IMR-90 (cell line): ENCODE measurements at regions not wholly inside any gene's neighbourhood (a gene's known extent, or its start where the extent isn't known, plus 50 kb on each side); places are given as distances from the start of the nearest gene placed in this dataset.

Experiments used
- ATAC-seq: fragments of 200-7000 bp; cut with Tn5 transposase; 2 replicates; pipeline ENCODE4 v1.9.1; 2020; ENCODE audit warnings: low read depth, mild to moderate bottlenecking, moderate library complexity
- BruUV-seq: library from RNA; stranded (reverse); fragments of 400-500 nt; replicated peaks from 2 replicates; lab custom pipeline; 2021; lab: Mats Ljungman, UMichigan
- CTCF ChIA-PET: fragments of 300-600 bp; formaldehyde crosslinking; extraction: SDS; loops from one replicate; lab custom pipeline; 2021; ENCODE audit warnings: antibody characterized with exemption; lab: Yijun Ruan, JAX
- POLR2A ChIA-PET: fragments of 300-600 bp; sonication (Branson Sonifier 250); formaldehyde crosslinking; loops from one replicate; lab custom pipeline; 2022; ENCODE audit warnings: antibody characterized with exemption; ENCODE audit not compliant: unreplicated experiment; lab: Charles Lee
- DNase-seq: peaks from one replicate; pipeline ENCODE4 v3.0.0; 2013
- H2AFZ ChIP-seq: replicated peaks from 2 replicates; pipeline ENCODE3; 2013; ENCODE audit warnings: low read length, mild to moderate bottlenecking; ENCODE audit not compliant: poor library complexity
- H2AK5ac ChIP-seq: 2 replicates; pipeline ENCODE4 v1.6.1; 2013; ENCODE audit warnings: low read depth, low read length, inconsistent platforms
- H2AK9ac ChIP-seq: replicated peaks from 2 replicates; pipeline ENCODE3; 2013; ENCODE audit warnings: mild to moderate bottlenecking, low read depth, low read length, moderate library complexity; ENCODE audit not compliant: poor library complexity
- H2BK120ac ChIP-seq: 2 replicates; pipeline ENCODE4 v1.6.1; 2013; ENCODE audit warnings: low read depth, low read length, inconsistent platforms
- H2BK15ac ChIP-seq: 3 replicates; pipeline ENCODE4 v1.6.1; 2013; ENCODE audit warnings: low read depth, low read length, inconsistent platforms
- H2BK20ac ChIP-seq: 2 replicates; pipeline ENCODE4 v1.6.1; 2013; ENCODE audit warnings: low read depth, mild to moderate bottlenecking, inconsistent platforms, low read length, moderate library complexity
- H2BK5ac ChIP-seq: 2 replicates; pipeline ENCODE4 v1.6.1; 2013; ENCODE audit warnings: mild to moderate bottlenecking, low read depth, low read length, inconsistent platforms; ENCODE audit not compliant: poor library complexity, severe bottlenecking
- H3K14ac ChIP-seq: replicated peaks from 2 replicates; pipeline ENCODE4 v1.6.1; 2013; ENCODE audit warnings: low read depth, low read length, inconsistent platforms
- H3K18ac ChIP-seq: 2 replicates; pipeline ENCODE4 v1.6.1; 2013; ENCODE audit warnings: low read depth, low read length, control low read depth
- H3K23ac ChIP-seq: 2 replicates; pipeline ENCODE4 v1.6.1; 2013; ENCODE audit warnings: low read depth, low read length, inconsistent platforms
- H3K27ac ChIP-seq: 2 replicates; pipeline ENCODE4 v1.5.1; 2013; ENCODE audit warnings: mild to moderate bottlenecking, control low read depth, low read length; ENCODE audit not compliant: insufficient read depth
- H3K27me3 ChIP-seq: 2 replicates; pipeline ENCODE4 v1.6.1; 2013; ENCODE audit warnings: low read length; ENCODE audit not compliant: control insufficient read depth, insufficient read depth
- H3K36me3 ChIP-seq: 2 replicates; pipeline ENCODE4 v1.6.1; 2013; ENCODE audit warnings: low read length, mixed read lengths; ENCODE audit not compliant: control insufficient read depth, insufficient read depth
- H3K4ac ChIP-seq: 2 replicates; pipeline ENCODE4 v1.6.1; 2013; ENCODE audit warnings: low read depth, low read length, inconsistent platforms
- H3K4me1 ChIP-seq: 2 replicates; pipeline ENCODE4 v1.6.1; 2013; ENCODE audit warnings: low read length, mixed read lengths; ENCODE audit not compliant: control insufficient read depth, insufficient read depth
- H3K4me2 ChIP-seq: 2 replicates; pipeline ENCODE4 v1.6.1; 2013; ENCODE audit warnings: low read depth, mild to moderate bottlenecking, control low read depth, low read length, moderate library complexity
- H3K4me3 ChIP-seq: 2 replicates; pipeline ENCODE4 v1.5.1; 2013; ENCODE audit warnings: low read depth, mild to moderate bottlenecking, control low read depth, low read length, moderate library complexity; ENCODE audit not compliant: insufficient read depth
- H3K56ac ChIP-seq: 2 replicates; pipeline ENCODE4 v1.6.1; 2013; ENCODE audit warnings: low read length, inconsistent platforms; ENCODE audit not compliant: insufficient read depth; ENCODE audit errors: extremely low read depth
- H3K79me1 ChIP-seq, 2 experiments: 2 replicates each; pipeline ENCODE4 v1.6.1; 2013; ENCODE audit warnings: low read length in 2 of 2, inconsistent platforms in 1 of 2, low read depth in 1 of 2
- H3K9ac ChIP-seq: 2 replicates; pipeline ENCODE4 v1.6.1; 2013; ENCODE audit warnings: low read depth, low read length, control low read depth
- H3K9me1 ChIP-seq: 2 replicates; pipeline ENCODE4 v1.6.1; 2013; ENCODE audit warnings: low read length, inconsistent platforms; ENCODE audit not compliant: insufficient read depth
- H3K9me3 ChIP-seq: 2 replicates; pipeline ENCODE4 v1.6.1; 2013; ENCODE audit warnings: low read length; ENCODE audit not compliant: control insufficient read depth, insufficient read depth
- H4K20me1 ChIP-seq: 2 replicates; pipeline ENCODE4 v1.6.1; 2013; ENCODE audit warnings: low read length, inconsistent platforms; ENCODE audit not compliant: insufficient read depth
- H4K5ac ChIP-seq: 2 replicates; pipeline ENCODE4 v1.6.1; 2013; ENCODE audit warnings: mild to moderate bottlenecking, low read depth, low read length, control low read depth
- H4K8ac ChIP-seq, 2 experiments: 2 replicates each; pipeline ENCODE4 v1.6.1; 2013; ENCODE audit warnings: low read depth in 2 of 2, low read length in 2 of 2, control low read depth in 1 of 2, inconsistent platforms in 1 of 2
- H4K91ac ChIP-seq: 2 replicates; pipeline ENCODE4 v1.6.1; 2013; ENCODE audit warnings: low read depth, low read length, inconsistent platforms; ENCODE audit not compliant: insufficient read depth
- BHLHE40 ChIP-seq: fragments of 150-350 bp; IDR thresholded peaks from 2 replicates; pipeline ENCODE4 v1.6.1; 2016; ENCODE audit warnings: mild to moderate bottlenecking, low read depth, low read length
- CHD1 ChIP-seq: IDR thresholded peaks from 2 replicates; pipeline ENCODE4 v1.6.1; 2012; ENCODE audit warnings: low read depth, low read length, improper control_type of control experiment
- MAFK ChIP-seq: IDR thresholded peaks from 2 replicates; pipeline ENCODE4 v1.6.1; 2012; ENCODE audit warnings: low read depth, low read length, improper control_type of control experiment
- NFE2L2 ChIP-seq: fragments of 150-350 bp; IDR thresholded peaks from 2 replicates; pipeline ENCODE4 v1.6.1; 2016; ENCODE audit warnings: low read depth, mild to moderate bottlenecking, low read length
- POLR2A ChIP-seq: IDR thresholded peaks from 2 replicates; pipeline ENCODE4 v1.6.1; 2012; ENCODE audit warnings: mild to moderate bottlenecking, low read depth, low read length
- RAD21 ChIP-seq: IDR thresholded peaks from 2 replicates; pipeline ENCODE4 v1.6.1; 2012; ENCODE audit warnings: low read length, improper control_type of control experiment
- WGBS, 2 experiments: methylation state at CpG; one replicate each; pipeline versions ENCODE4 v1.1.5 to v1.1.7; 2013; ENCODE audit warnings: missing lambda C conversion rate in 2 of 2; ENCODE audit not compliant: insufficient read length in 1 of 2; ENCODE audit errors: extremely low coverage in 2 of 2; 5-methylcytosine and 5-hydroxymethylcytosine counted together
- dilution Hi-C: fragments of 300-500 bp; cut with HindIII; formaldehyde crosslinking; loops from one replicate; pipeline ENCODE4 v1.14.3; 2018; ENCODE audit warnings: low sequenced_read_pairs; ENCODE audit not compliant: unreplicated experiment
- in situ Hi-C: fragments of 300-500 bp; cut with MboI; formaldehyde crosslinking; loops from 3 replicates; pipeline ENCODE4 v1.14.3; 2019; ENCODE audit warnings: low sequenced_read_pairs, inconsistent platforms, mixed read lengths
- intact Hi-C: fragments of 100-400 bp; cut with micrococcal nuclease; formaldehyde crosslinking; loops from 2 replicates; pipeline ENCODE4 v1.10.0; 2022

DNA sequence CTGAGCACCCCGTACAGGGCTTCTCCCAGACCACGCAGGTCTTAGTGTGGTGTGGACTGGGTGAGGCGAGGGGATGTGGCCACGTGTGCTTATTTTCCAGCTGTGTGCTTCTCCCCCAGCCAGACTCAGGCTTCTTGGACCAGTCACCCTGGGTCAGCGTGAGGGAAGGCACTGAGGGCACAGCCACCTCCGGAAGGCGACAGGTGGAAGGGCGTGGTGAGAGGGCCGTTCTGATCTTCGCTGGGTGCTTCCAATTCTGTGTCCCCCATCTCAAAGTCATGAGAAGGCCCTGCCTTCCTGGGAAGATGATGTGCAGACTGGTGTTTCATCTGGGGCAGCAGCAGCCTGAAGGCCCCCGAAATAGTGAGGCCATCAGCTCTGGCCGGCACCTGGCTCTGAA lies 169.7 kb upstream of the MYCN start:
- ATAC-seq (no peak), DNase-seq (no peak)
- H4K5ac ChIP-seq, result no peak overlapping the region
- H4K8ac ChIP-seq, result no peak overlapping the region
- no peak overlapping the region for H2AK5ac ChIP-seq
- no peak overlapping the region for H2AFZ ChIP-seq
- no peak overlapping the region for H3K9ac ChIP-seq
- no peaks in the 10 kb centered on the region for H3K79me1 ChIP-seq
- no peak overlapping the region for H2BK5ac ChIP-seq
- ChIA-PET POLR2A (no interaction called here), CTCF (no interaction called here)
- H2BK20ac ChIP-seq, result no peak overlapping the region
- no peak overlapping the region for H3K27ac ChIP-seq
- in situ Hi-C loops (no loop called here), intact Hi-C loops (no loop called here), dilution Hi-C loops (no loop called here)
- no peak overlapping the region for H3K18ac ChIP-seq
- peaks cover 26% of the 10 kb centered on the region for H3K9me3 ChIP-seq
- no peak overlapping the region for H3K56ac ChIP-seq
- no peak overlapping the region for H3K14ac ChIP-seq
- no peak for TF ChIP-seq POLR2A
- TF ChIP-seq CHD1, result no peak
- no peak for TF ChIP-seq NFE2L2
- TF ChIP-seq BHLHE40, result no peak
- no peak for TF ChIP-seq RAD21
- TF ChIP-seq MAFK, result no peak
- peak overlapping the region; percentile 28 for H2AK9ac ChIP-seq
- no peak overlapping the region for H3K4ac ChIP-seq
- no peak overlapping the region for H2BK15ac ChIP-seq
- H4K91ac ChIP-seq, result no peak overlapping the region
- H3K27me3 ChIP-seq, result no peaks in the 10 kb centered on the region
- H4K20me1 ChIP-seq, result no peaks in the 10 kb centered on the region
- no peak overlapping the region for H3K23ac ChIP-seq
- no TSS peak for BruUV-seq
- no CpG with 5 or more reads among the region's 12 CpGs for WGBS, 2 experiments
- no peaks in the 10 kb centered on the region for H3K9me1 ChIP-seq
- H2BK120ac ChIP-seq, result no peak overlapping the region
- H3K4me3 ChIP-seq, result no peak overlapping the region
- H3K4me2 ChIP-seq, result no peak overlapping the region
- no peaks in the 10 kb centered on the region for H3K4me1 ChIP-seq
- H3K36me3 ChIP-seq, result no peaks in the 10 kb centered on the region
